ENCODE measurements at regions not wholly inside any gene's neighbourhood (a gene's known extent, or its start where the extent isn't known, plus 50 kb on each side); places are given as distances from the start of the nearest gene placed in this dataset.

GRCh38 chr18:34649080-34649479 lies 61.0 kb upstream of the DTNA start:
- H4K91ac ChIP-seq (replicated peaks; ENCODE audit: insufficient read length, low read length), result no peak overlapping the region
- FAIRE-seq (no peak), DNase-seq (ENCODE audit: low read depth in 1 of 2, low spot score in 2 of 2) (no peak)
- ChIA-PET CTCF (ENCODE audit: partially characterized antibody) (interaction anchor here (0.9 kb wide), 1 partner anchor 13 kb away, joined by 3 read pairs; no protein-coding TSS in a partner anchor), POLR2A (ENCODE audit: partially characterized antibody) (interaction anchor here (3.4 kb wide), 1 partner anchor 11 kb away, joined by 19 read pairs; no protein-coding TSS in a partner anchor)
- no peaks in the 10 kb centered on the region for H3K79me2 ChIP-seq (ENCODE audit: control insufficient read depth in 1 of 2, insufficient read depth in 2 of 2, low read length in 2 of 2)
- no peaks in the 10 kb centered on the region for H3K79me1 ChIP-seq (ENCODE audit: low read depth, low read length)
- no peaks in the 10 kb centered on the region; the same call in 1 of the 2 replicates for H3K23me2 ChIP-seq (ENCODE audit: low read depth, low read length)
- no peak overlapping the region for H4K8ac ChIP-seq (ENCODE audit: extremely low read depth, insufficient read depth, low read length)
- no peak overlapping the region for H2BK20ac ChIP-seq (ENCODE audit: low read length)
- no peaks in the 10 kb centered on the region for H3K27me3 ChIP-seq (replicated peaks in 1 of 4; ENCODE audit: control insufficient read depth in 3 of 4, extremely low read depth in 1 of 4, insufficient read depth in 3 of 4, low read length in 3 of 4)
- H3K4me1 ChIP-seq (replicated peaks in 1 of 4; ENCODE audit: control insufficient read depth in 3 of 4, insufficient read depth in 4 of 4, low read length in 3 of 4), result peaks cover 0 to 10% (median 3%) of the 10 kb centered on the region in 4 experiments; a peak in 3 of 7 replicates
- 82% methylated on average over 4 of the region's 4 CpGs; no CpG with 5 or more reads in 1 of the 2 experiments for WGBS, 2 experiments (ENCODE audit: extremely low coverage in 1 of 2, insufficient coverage in 1 of 2, insufficient read length in 1 of 2, insufficient replicate concordance in 2 of 2, low coverage in 1 of 2, low lambda C conversion rate in 2 of 2, missing lambda C conversion rate in 1 of 2)
- H3K18ac ChIP-seq (ENCODE audit: extremely low read depth, low read length), result no peak overlapping the region
- no peak overlapping the region for H2BK12ac ChIP-seq (ENCODE audit: low read depth, low read length)
- H2BK120ac ChIP-seq (replicated peaks; ENCODE audit: low read depth, low read length), result no peak overlapping the region
- no peaks in the 10 kb centered on the region for H3K36me3 ChIP-seq (ENCODE audit: control insufficient read depth in 2 of 4, insufficient read depth in 4 of 4, low read length in 3 of 4)
- no peak overlapping the region for H2AK5ac ChIP-seq (ENCODE audit: low read depth, low read length)
- H2AFZ ChIP-seq (ENCODE audit: low read length), result no peak overlapping the region
- H4K20me1 ChIP-seq (replicated peaks in 1 of 2; ENCODE audit: control insufficient read depth in 1 of 2, insufficient read depth in 2 of 2, low read length in 2 of 2), result no peaks in the 10 kb centered on the region
- H3K4me3 ChIP-seq (ENCODE audit: extremely low read depth in 1 of 4, insufficient read depth in 2 of 4, low read depth in 3 of 4, low read length in 4 of 4), result no peak overlapping the region
- no peak overlapping the region for H3K4me2 ChIP-seq (ENCODE audit: insufficient read depth in 1 of 2, low read depth in 2 of 2, low read length in 2 of 2)
- no peaks in the 10 kb centered on the region; a peak in 1 of 4 replicates for H3K9me3 ChIP-seq (ENCODE audit: insufficient read depth in 2 of 2, low read depth in 1 of 2, low read length in 1 of 2)
- H4K5ac ChIP-seq (ENCODE audit: insufficient read length, low read depth, low read length), result no peak overlapping the region
- H2BK15ac ChIP-seq (ENCODE audit: low read length), result no peak overlapping the region
- H3K4ac ChIP-seq (replicated peaks; ENCODE audit: insufficient read length, low read depth, low read length), result no peak overlapping the region
- H3K27ac ChIP-seq (ENCODE audit: low read depth, low read length), result no peak overlapping the region
- H3K9ac ChIP-seq (replicated peaks in 1 of 4; ENCODE audit: extremely low read depth in 1 of 4, low read depth in 3 of 4, low read length in 3 of 4), result no peak overlapping the region
- no peak overlapping the region for H2BK5ac ChIP-seq (ENCODE audit: low read depth, low read length)
- no peak overlapping the region for H3K14ac ChIP-seq (ENCODE audit: insufficient read length)
- no peak overlapping the region for H3K23ac ChIP-seq (ENCODE audit: insufficient read length)
- H3K56ac ChIP-seq (replicated peaks; ENCODE audit: insufficient read length, low read depth, low read length), result no peak overlapping the region
- TF ChIP-seq FOSL1 (IDR thresholded peaks at IDR 0.05; ENCODE audit: insufficient read depth, low read depth, low read length), result no peak
- no peak for TF ChIP-seq EGR1 (IDR thresholded peaks at IDR 0.05; ENCODE audit: borderline replicate concordance, low read depth, low read length)
- TF ChIP-seq CHD1 (IDR thresholded peaks at IDR 0.05; ENCODE audit: low read depth, low read length), result no peak
- no peak for TF ChIP-seq TAF1 (IDR thresholded peaks at IDR 0.05; ENCODE audit: low read depth, low read length)
- no peak for TF ChIP-seq ZNF274 (IDR thresholded peaks at IDR 0.05; ENCODE audit: borderline replicate concordance, extremely low read depth, low read length)
- no peak for TF ChIP-seq POLR2AphosphoS5 (IDR thresholded peaks at IDR 0.05; ENCODE audit: low read depth, low read length)
- TF ChIP-seq, protein P1, sequence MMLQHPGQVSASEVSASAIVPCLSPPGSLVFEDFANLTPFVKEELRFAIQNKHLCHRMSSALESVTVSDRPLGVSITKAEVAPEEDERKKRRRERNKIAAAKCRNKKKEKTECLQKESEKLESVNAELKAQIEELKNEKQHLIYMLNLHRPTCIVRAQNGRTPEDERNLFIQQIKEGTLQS (IDR thresholded peaks at IDR 0.05; ENCODE audit: insufficient read depth, low read depth, low read length), result no peak
- TF ChIP-seq RXRA (IDR thresholded peaks at IDR 0.05; ENCODE audit: insufficient read depth, low read depth, low read length), result no peak
- TF ChIP-seq CEBPB (IDR thresholded peaks at IDR 0.05; ENCODE audit: low read depth, low read length), result no peak
- TF ChIP-seq CBX5 (IDR thresholded peaks at IDR 0.05; ENCODE audit: low read depth, low read length), result no peak
- TF ChIP-seq TEAD4 (IDR thresholded peaks at IDR 0.05; ENCODE audit: low read depth, low read length), result no peak
- no peak for TF ChIP-seq BRCA1 (IDR thresholded peaks at IDR 0.05; ENCODE audit: low read depth, low read length)
- no peak for TF ChIP-seq ATF2 (IDR thresholded peaks at IDR 0.05; ENCODE audit: low read length)
